Activated CD4-positive, alpha-beta T cell treated with anti-CD3 and anti-CD28 coated beads, Interleukin-2, amount 50 U/mL, for 4 hours (primary cell): ENCODE measurements at regions not wholly inside any gene's neighbourhood (a gene's known extent, or its start where the extent isn't known, plus 50 kb on each side); places are given as distances from the start of the nearest gene placed in this dataset.

Experiments
- DNase-seq, 2 experiments: peaks; one replicate each; pipeline ENCODE4 v3.0.0-alpha.2; 2020

- no peak for DNase-seq
Measured at GRCh38 chr2:172204762-172205161, 102.1 kb upstream of the DLX2 start.

DNA sequence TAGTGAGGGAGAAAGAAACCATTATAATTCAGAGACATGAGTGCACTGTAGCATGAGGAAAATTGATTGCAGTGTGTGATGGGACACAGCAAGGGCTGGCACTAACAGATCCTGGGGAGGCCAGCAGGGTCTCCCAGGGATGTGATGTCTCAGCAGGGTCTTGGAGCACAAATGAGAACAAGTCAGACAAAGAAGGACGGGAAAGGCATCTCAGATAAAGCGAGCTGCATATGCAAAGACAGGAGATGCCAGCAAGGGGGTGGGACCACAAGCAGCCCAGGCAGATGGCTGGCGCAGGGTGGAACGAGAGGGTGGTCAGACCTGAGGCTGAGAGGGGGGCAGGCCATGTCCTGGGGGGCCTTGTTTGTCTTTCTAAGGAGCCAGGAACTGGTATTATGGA is 102.6 kb upstream of the DLX2 start:
- DNase-seq, result no peak

GRCh38 chr2:172207911-172208310 is 105.2 kb upstream of the DLX2 start:
- no peak for DNase-seq

DNA sequence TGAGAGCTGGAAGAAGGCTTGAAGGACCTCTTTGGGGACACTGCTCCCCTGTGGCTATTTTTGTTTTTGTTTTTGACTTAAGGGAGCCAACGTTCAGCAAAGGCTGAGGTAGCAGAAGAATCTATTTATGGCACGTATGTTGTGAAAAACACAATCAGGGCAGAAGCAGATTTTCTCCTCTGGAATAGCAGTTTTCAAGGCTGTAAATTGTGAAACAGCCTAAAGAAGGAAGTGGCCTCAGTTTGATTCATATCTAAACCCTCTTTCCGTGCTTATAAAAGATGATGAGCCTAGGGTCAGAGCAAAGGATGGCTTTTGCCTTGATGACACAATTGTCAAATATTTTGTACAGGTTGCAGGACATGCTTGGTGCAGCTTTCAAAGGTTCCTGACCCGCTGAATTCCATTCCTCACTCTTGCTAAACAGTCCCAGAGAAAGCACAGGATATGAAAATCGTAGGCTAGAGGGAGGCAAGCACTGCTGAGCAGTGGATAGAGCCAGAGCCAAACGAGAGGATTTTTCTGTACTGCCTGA is 106.2 kb upstream of the DLX2 start:
- DNase-seq, result no peak

- no peak for DNase-seq
Measured at GRCh38 chr2:172210599-172210998, 107.9 kb upstream of the DLX2 start.

DNA sequence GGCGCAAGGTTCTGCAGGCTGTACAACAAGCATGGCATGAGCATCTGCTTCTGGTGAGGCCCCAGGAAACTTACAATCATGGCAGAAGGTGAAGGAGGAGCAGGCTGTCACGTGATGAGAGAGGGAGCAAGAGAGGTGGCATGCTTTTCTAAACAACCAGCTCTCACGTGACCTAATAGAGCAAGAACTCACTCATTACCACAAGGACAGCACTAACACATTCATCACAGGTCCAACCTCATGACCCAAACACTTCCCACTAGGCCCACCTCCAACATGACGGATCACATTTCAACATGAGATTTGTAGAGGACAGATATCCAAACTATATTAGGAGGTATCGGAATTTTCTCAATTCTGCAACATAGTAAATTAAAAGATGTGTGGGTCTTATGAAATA is 108.8 kb upstream of the DLX2 start:
- no peak for DNase-seq

DNA sequence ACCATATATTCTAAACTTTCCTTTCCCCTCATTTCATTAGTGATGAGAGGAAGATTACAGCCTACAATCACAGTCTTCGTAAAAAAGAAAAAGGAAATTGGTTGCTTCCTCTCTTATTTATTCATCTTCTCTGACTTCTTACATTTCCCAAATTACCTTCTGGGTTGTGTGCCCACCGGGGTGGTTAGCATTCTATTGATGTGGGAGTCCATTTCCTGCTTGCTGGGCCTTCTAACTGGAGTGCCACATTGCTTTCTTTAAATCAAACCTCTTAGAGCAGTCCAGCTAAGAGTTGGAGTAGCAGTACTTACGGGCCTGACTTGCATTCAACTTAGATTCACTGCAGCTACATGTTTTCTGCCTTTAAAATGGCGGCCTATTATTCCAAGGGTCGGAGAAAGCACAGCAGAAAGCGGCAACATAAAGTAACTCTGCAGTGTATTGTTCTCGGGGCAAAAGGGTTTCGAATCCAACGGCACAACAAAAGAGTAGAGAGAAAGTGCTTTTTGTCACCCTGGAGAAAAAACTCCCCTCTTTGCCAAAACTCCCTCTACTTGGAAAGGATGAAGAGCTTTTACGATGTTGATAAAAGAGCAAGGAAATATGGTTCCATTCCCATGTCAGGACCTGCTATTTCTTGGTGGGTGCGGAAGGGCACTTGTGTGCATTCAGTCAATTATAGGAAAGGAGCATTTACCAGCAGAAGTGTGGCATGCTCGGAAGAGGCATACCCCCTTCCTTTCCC is 110.6 kb upstream of the DLX2 start:
- no peak for DNase-seq

- no peak for DNase-seq
Measured at GRCh38 chr2:172214252-172214651, 111.6 kb upstream of the DLX2 start.

DNA sequence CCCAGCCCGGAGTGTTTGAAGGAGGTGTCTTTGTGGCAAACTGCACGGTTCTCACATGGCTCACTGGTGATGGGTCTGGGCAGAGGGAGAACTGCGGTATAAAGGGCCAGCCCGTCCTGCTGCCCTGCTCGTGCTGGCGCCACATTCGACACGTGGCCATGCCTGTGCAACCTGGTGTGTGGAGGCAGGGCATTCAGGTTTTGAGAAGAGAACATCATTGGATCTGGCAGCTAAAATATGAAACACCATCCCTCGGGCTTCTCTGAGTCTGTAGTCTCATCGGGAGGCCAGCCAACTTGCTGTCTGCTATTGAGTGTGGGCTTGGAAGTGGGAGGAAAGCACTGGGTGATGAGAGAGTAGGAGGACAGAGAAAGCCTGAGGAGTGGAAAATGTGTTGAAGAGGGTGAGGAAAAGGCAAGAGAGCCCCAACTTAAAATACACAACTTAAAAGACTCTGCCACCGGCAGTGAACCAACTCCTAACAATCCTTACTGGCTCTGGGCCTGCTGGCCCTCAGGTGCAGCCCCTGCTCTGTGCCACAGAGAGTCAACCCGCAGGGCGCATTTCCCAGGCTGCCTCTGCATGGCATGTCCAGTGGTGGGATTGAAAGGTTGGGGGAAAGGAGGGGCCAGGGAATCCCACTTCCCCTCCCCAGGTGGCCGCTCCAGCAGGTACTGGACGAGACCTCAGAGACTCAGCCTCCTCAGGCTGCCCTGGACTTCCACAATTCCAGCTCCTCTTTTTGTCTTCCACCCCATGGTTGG is 112.7 kb upstream of the DLX2 start:
- DNase-seq, result no peak

GRCh38 chr2:172215936-172216335 is 113.2 kb upstream of the DLX2 start:
- no peak for DNase-seq

- DNase-seq, result no peak
Measured at GRCh38 chr2:172216477-172216876, 113.8 kb upstream of the DLX2 start.

- no peak for DNase-seq
Measured at GRCh38 chr2:172219201-172219600, 116.5 kb upstream of the DLX2 start.

GRCh38 chr2:172220121-172220520 is 117.4 kb upstream of the DLX2 start:
- DNase-seq, result no peak

GRCh38 chr2:172223601-172224054 is 120.9 kb upstream of the DLX2 start:
- no peak for DNase-seq

GRCh38 chr2:172225786-172226185 is 123.1 kb upstream of the DLX2 start:
- no peak for DNase-seq

GRCh38 chr2:172226244-172227061 is 123.8 kb upstream of the DLX2 start:
- peak; percentile 20 to 29 for DNase-seq

GRCh38 chr2:172227719-172228118 is 125.0 kb upstream of the DLX2 start:
- DNase-seq, result no peak

- no peak for DNase-seq
Measured at GRCh38 chr2:172228177-172228808, 125.6 kb upstream of the DLX2 start.

DNA sequence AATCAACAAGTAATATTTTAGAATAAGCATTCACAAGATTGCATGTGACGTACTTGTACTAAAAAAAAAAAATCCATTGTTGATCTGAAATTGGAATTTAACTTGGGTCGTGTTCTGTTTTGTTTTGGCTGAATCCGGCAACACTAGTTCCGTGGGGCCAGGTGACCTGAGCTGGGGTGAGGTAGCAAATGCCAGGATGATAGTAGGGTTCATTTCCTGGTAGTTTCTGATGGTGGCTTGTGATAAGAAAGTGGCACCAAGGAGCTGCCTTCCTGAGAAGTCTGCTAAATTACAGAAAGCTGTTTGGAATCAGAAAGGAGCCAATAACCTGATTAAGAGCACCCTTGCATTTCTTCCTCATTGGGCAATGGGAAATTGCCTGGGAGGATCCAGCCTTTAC is 126.4 kb upstream of the DLX2 start:
- DNase-seq, result no peak

DNA sequence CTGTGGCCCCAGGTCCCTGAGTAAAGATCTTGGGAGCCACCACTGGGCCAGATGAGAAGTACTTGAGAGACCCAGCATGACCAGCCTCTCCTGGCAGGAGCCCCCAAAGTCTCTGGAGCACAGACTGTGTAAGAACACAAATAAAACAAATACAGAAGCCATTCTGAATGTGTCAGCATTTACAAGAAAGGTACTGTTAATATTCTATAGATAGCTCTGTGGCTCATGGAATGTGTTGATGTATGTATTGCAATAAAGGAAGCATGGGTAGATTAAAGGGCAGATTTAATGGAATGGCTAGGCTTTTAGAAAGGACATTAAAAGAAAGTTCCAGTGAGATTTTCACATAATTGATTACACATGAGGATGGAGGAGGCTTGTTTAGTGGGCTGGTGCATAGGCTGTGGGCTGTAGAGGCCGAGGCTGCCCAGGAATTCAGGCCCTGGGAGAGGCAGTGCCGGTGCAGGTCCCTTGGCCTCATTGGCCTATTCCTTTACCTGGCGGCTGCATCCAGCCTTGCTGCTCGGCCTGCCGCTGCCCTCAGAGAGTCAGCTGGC is 127.7 kb upstream of the DLX2 start:
- DNase-seq, result no peak

- no peak for DNase-seq
Measured at GRCh38 chr2:172230889-172231401, 128.2 kb upstream of the DLX2 start.

GRCh38 chr2:172231508-172231907 is 128.8 kb upstream of the DLX2 start:
- no peak for DNase-seq
